H1 (cell line): ENCODE measurements at regions not wholly inside any gene's neighbourhood (a gene's known extent, or its start where the extent isn't known, plus 50 kb on each side); places are given as distances from the start of the nearest gene placed in this dataset.

Experiments used
- CBX5 ChIP-seq: fragments of 300-800, 300-1000 bp; sonication (generic); IDR thresholded peaks from 2 replicates; pipeline ENCODE4 v1.7.1; 2016; ENCODE audit warnings: antibody characterized with exemption, low read length, low read depth
- EZH2 ChIP-seq: fragments of 200-600 bp; sonication (generic); IDR thresholded peaks from 2 replicates; pipeline ENCODE4 v1.7.1; 2012; ENCODE audit warnings: low read depth, mild to moderate bottlenecking, moderate library complexity, low read length, inconsistent platforms; ENCODE audit not compliant: severe bottlenecking
- HDAC2 ChIP-seq, 2 experiments: fragments of 300-600 bp in 1 of 2; sonication (generic) in 1 of 2; IDR thresholded peaks; 2 replicates each; pipeline ENCODE4 v1.6.1; 2011 to 2012; ENCODE audit warnings: low read depth in 2 of 2, low read length in 2 of 2, mild to moderate bottlenecking in 2 of 2, moderate library complexity in 2 of 2, borderline replicate concordance in 1 of 2, inconsistent platforms in 1 of 2
- KDM1A ChIP-seq: fragments of 200-600, 300-600 bp; sonication (generic); IDR thresholded peaks from 2 replicates; pipeline ENCODE4 v1.7.1; 2016; ENCODE audit warnings: mild to moderate bottlenecking, low read length, borderline replicate concordance
- KDM5A ChIP-seq: fragments of 200-600 bp; IDR thresholded peaks from 2 replicates; pipeline ENCODE4 v1.7.1; 2012; ENCODE audit warnings: mild to moderate bottlenecking, low read length, inconsistent platforms, mixed read lengths
- POLR2A ChIP-seq, 2 experiments: IDR thresholded peaks; 1 replicate in 1 of 2; 2 replicates in 1 of 2; pipeline ENCODE4 v1.6.1; 2011; ENCODE audit warnings: low read depth in 2 of 2, low read length in 2 of 2, mild to moderate bottlenecking in 2 of 2; ENCODE audit errors: control extremely low read depth in 1 of 2
- POLR2AphosphoS5 ChIP-seq: IDR thresholded peaks from 2 replicates; pipeline ENCODE4 v1.6.1; 2011; ENCODE audit warnings: low read depth, low read length
- RFX5 ChIP-seq: IDR thresholded peaks from 2 replicates; pipeline ENCODE4 v1.6.1; 2011; ENCODE audit warnings: low read depth, low read length, improper control_type of control experiment, borderline replicate concordance
- TAF1 ChIP-seq: IDR thresholded peaks from 2 replicates; pipeline ENCODE4 v1.6.1; 2011; ENCODE audit warnings: mild to moderate bottlenecking, low read depth, low read length
- TBP ChIP-seq: IDR thresholded peaks from 2 replicates; pipeline ENCODE4 v1.6.1; 2011; ENCODE audit warnings: low read depth, low read length, improper control_type of control experiment
- YY1 ChIP-seq: IDR thresholded peaks from 2 replicates; pipeline ENCODE4 v1.6.1; 2011; ENCODE audit warnings: low read depth, mild to moderate bottlenecking, low read length
- TF ChIP-seq, protein P1 (sequence below): IDR thresholded peaks from 2 replicates; pipeline ENCODE4 v1.6.1; 2011; ENCODE audit warnings: low read length, improper control_type of control experiment
- TF ChIP-seq, protein P2 (sequence below), 3 experiments: IDR thresholded peaks; 1 replicate in 2 of 3; 2 replicates in 1 of 3; pipeline versions ENCODE4 v1.5.1 to v1.6.1; 2011; ENCODE audit warnings: low read length in 3 of 3, mild to moderate bottlenecking in 3 of 3, inconsistent platforms in 2 of 3, low read depth in 1 of 3, moderate library complexity in 1 of 3; ENCODE audit not compliant: insufficient read depth in 1 of 3; ENCODE audit errors: control extremely low read depth in 1 of 3

DNA sequence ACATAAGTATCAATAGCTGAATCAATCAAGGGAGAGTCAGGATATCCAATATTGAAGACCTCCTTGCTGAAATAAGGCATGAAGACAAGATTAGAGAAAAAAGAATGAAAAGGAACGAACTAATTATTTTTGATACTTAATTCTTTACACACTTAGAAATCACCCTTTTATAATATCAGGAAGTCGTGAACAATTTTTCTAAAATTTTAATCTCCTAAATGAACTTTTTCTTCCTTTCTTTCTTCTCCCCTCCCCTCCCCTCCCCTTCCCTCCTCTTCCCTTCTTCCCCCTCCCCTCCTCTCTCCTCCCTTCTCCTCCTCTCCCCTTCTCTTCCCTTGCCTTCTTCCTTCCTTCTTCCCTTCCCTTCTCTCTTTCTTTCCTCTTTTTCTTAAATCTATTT, 872.1 kb upstream of the PCDH10 start:
- TF ChIP-seq YY1 (no peak), EZH2 (no peak), POLR2A (IDR thresholded peaks at IDR 0.05; ENCODE audit: control extremely low read depth in 1 of 2, low read depth in 2 of 2, low read length in 2 of 2) (no peak), KDM1A (no peak), HDAC2 (IDR thresholded peaks at IDR 0.05; ENCODE audit: borderline replicate concordance in 1 of 2, low read depth in 2 of 2, low read length in 2 of 2) (no peak), KDM5A (no peak), CBX5 (no peak), RFX5 (no peak), TBP (no peak), POLR2AphosphoS5 (no peak), TAF1 (no peak)
- TF ChIP-seq, protein P1, sequence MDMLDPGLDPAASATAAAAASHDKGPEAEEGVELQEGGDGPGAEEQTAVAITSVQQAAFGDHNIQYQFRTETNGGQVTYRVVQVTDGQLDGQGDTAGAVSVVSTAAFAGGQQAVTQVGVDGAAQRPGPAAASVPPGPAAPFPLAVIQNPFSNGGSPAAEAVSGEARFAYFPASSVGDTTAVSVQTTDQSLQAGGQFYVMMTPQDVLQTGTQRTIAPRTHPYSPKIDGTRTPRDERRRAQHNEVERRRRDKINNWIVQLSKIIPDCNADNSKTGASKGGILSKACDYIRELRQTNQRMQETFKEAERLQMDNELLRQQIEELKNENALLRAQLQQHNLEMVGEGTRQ = no peak
- TF ChIP-seq, protein P2, sequence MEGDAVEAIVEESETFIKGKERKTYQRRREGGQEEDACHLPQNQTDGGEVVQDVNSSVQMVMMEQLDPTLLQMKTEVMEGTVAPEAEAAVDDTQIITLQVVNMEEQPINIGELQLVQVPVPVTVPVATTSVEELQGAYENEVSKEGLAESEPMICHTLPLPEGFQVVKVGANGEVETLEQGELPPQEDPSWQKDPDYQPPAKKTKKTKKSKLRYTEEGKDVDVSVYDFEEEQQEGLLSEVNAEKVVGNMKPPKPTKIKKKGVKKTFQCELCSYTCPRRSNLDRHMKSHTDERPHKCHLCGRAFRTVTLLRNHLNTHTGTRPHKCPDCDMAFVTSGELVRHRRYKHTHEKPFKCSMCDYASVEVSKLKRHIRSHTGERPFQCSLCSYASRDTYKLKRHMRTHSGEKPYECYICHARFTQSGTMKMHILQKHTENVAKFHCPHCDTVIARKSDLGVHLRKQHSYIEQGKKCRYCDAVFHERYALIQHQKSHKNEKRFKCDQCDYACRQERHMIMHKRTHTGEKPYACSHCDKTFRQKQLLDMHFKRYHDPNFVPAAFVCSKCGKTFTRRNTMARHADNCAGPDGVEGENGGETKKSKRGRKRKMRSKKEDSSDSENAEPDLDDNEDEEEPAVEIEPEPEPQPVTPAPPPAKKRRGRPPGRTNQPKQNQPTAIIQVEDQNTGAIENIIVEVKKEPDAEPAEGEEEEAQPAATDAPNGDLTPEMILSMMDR (IDR thresholded peaks at IDR 0.05; ENCODE audit: control extremely low read depth in 1 of 3, insufficient read depth in 1 of 3, low read depth in 1 of 3, low read length in 3 of 3) = no peak
